ENCODE measurements at regions not wholly inside any gene's neighbourhood (a gene's known extent, or its start where the extent isn't known, plus 50 kb on each side); places are given as distances from the start of the nearest gene placed in this dataset.

GRCh38 chr11:115715251-115715770 lies 211.1 kb upstream of the CADM1 start:
- Histone ChIP-seq H3K4me3 (ENCODE audit: low read length) (no peak overlapping the region), H3K9me3 (ENCODE audit: control insufficient read depth, low read depth, low read length) (no peaks in the 10 kb centered on the region), H3K4me1 (ENCODE audit: control insufficient read depth, low read depth, low read length) (peaks cover 6% of the 10 kb centered on the region), H3K9ac (ENCODE audit: low read length) (no peak overlapping the region), H3K36me3 (ENCODE audit: control insufficient read depth, low read depth, low read length) (no peaks in the 10 kb centered on the region), H3K27me3 (ENCODE audit: control insufficient read depth, insufficient read depth, low read length) (no peaks in the 10 kb centered on the region), H3K27ac (ENCODE audit: low read length) (no peak overlapping the region)

GRCh38 chr11:115712296-115712695 lies 208.1 kb upstream of the CADM1 start:
- H3K4me1 ChIP-seq (ENCODE audit: control insufficient read depth, low read depth, low read length), result peaks cover 6% of the 10 kb centered on the region

GRCh38 chr11:115710980-115711379 lies 206.8 kb upstream of the CADM1 start:
- no peak overlapping the region for H3K9ac ChIP-seq (ENCODE audit: low read length)
- no peak overlapping the region for H3K27ac ChIP-seq (ENCODE audit: low read length)

More at GRCh38 chr11:115712296-115712695, 208.1 kb upstream of the CADM1 start:
- Histone ChIP-seq H3K4me3 (ENCODE audit: low read length) (no peak overlapping the region), H3K27me3 (ENCODE audit: control insufficient read depth, insufficient read depth, low read length) (no peaks in the 10 kb centered on the region), H3K36me3 (ENCODE audit: control insufficient read depth, low read depth, low read length) (no peaks in the 10 kb centered on the region), H3K9ac (ENCODE audit: low read length) (no peak overlapping the region), H3K27ac (ENCODE audit: low read length) (no peak overlapping the region), H3K9me3 (ENCODE audit: control insufficient read depth, low read depth, low read length) (no peaks in the 10 kb centered on the region)

GRCh38 chr11:115710426-115710825 lies 206.2 kb upstream of the CADM1 start:
- Histone ChIP-seq H3K4me1 (ENCODE audit: control insufficient read depth, low read depth, low read length) (no peaks in the 10 kb centered on the region), H3K9ac (ENCODE audit: low read length) (no peak overlapping the region), H3K9me3 (ENCODE audit: control insufficient read depth, low read depth, low read length) (no peaks in the 10 kb centered on the region), H3K36me3 (ENCODE audit: control insufficient read depth, low read depth, low read length) (no peaks in the 10 kb centered on the region), H3K27ac (ENCODE audit: low read length) (no peak overlapping the region), H3K4me3 (ENCODE audit: low read length) (no peak overlapping the region), H3K27me3 (ENCODE audit: control insufficient read depth, insufficient read depth, low read length) (no peaks in the 10 kb centered on the region)

More at GRCh38 chr11:115710980-115711379, 206.8 kb upstream of the CADM1 start:
- Histone ChIP-seq H3K36me3 (ENCODE audit: control insufficient read depth, low read depth, low read length) (no peaks in the 10 kb centered on the region), H3K27me3 (ENCODE audit: control insufficient read depth, insufficient read depth, low read length) (no peaks in the 10 kb centered on the region), H3K4me1 (ENCODE audit: control insufficient read depth, low read depth, low read length) (no peaks in the 10 kb centered on the region), H3K9me3 (ENCODE audit: control insufficient read depth, low read depth, low read length) (no peaks in the 10 kb centered on the region), H3K4me3 (ENCODE audit: low read length) (no peak overlapping the region)

- Histone ChIP-seq H3K36me3 (ENCODE audit: control insufficient read depth, low read depth, low read length) (no peaks in the 10 kb centered on the region), H3K4me1 (ENCODE audit: control insufficient read depth, low read depth, low read length) (no peaks in the 10 kb centered on the region), H3K9me3 (ENCODE audit: control insufficient read depth, low read depth, low read length) (no peaks in the 10 kb centered on the region), H3K27me3 (ENCODE audit: control insufficient read depth, insufficient read depth, low read length) (no peaks in the 10 kb centered on the region), H3K9ac (ENCODE audit: low read length) (no peak overlapping the region), H3K4me3 (ENCODE audit: low read length) (no peak overlapping the region), H3K27ac (ENCODE audit: low read length) (no peak overlapping the region)
These were observed 205.1 kb upstream of the CADM1 start for GRCh38 chr11:115709297-115709696.

- Histone ChIP-seq H3K27me3 (ENCODE audit: control insufficient read depth, insufficient read depth, low read length) (no peaks in the 10 kb centered on the region), H3K4me1 (ENCODE audit: control insufficient read depth, low read depth, low read length) (no peaks in the 10 kb centered on the region), H3K4me3 (ENCODE audit: low read length) (no peak overlapping the region), H3K27ac (ENCODE audit: low read length) (no peak overlapping the region), H3K9me3 (ENCODE audit: control insufficient read depth, low read depth, low read length) (no peaks in the 10 kb centered on the region), H3K36me3 (ENCODE audit: control insufficient read depth, low read depth, low read length) (no peaks in the 10 kb centered on the region), H3K9ac (ENCODE audit: low read length) (no peak overlapping the region)
These were observed 203.1 kb upstream of the CADM1 start for GRCh38 chr11:115707180-115707905.

- Histone ChIP-seq H3K36me3 (ENCODE audit: control insufficient read depth, low read depth, low read length) (no peaks in the 10 kb centered on the region), H3K4me3 (ENCODE audit: low read length) (no peak overlapping the region), H3K9ac (ENCODE audit: low read length) (no peak overlapping the region), H3K9me3 (ENCODE audit: control insufficient read depth, low read depth, low read length) (no peaks in the 10 kb centered on the region), H3K4me1 (ENCODE audit: control insufficient read depth, low read depth, low read length) (no peaks in the 10 kb centered on the region), H3K27ac (ENCODE audit: low read length) (no peak overlapping the region), H3K27me3 (ENCODE audit: control insufficient read depth, insufficient read depth, low read length) (no peaks in the 10 kb centered on the region)
These were observed 202.5 kb upstream of the CADM1 start for GRCh38 chr11:115706626-115707135.

GRCh38 chr11:115705200-115705599 lies 201.0 kb upstream of the CADM1 start:
- H3K27ac ChIP-seq (ENCODE audit: low read length), result no peak overlapping the region
- H3K4me3 ChIP-seq (ENCODE audit: low read length), result no peak overlapping the region
- H3K36me3 ChIP-seq (ENCODE audit: control insufficient read depth, low read depth, low read length), result no peaks in the 10 kb centered on the region
- H3K9ac ChIP-seq (ENCODE audit: low read length), result no peak overlapping the region
- H3K9me3 ChIP-seq (ENCODE audit: control insufficient read depth, low read depth, low read length), result no peaks in the 10 kb centered on the region
- H3K4me1 ChIP-seq (ENCODE audit: control insufficient read depth, low read depth, low read length), result no peaks in the 10 kb centered on the region
- H3K27me3 ChIP-seq (ENCODE audit: control insufficient read depth, insufficient read depth, low read length), result no peaks in the 10 kb centered on the region

- no peak overlapping the region for H3K4me3 ChIP-seq (ENCODE audit: low read length)
- H3K36me3 ChIP-seq (ENCODE audit: control insufficient read depth, low read depth, low read length), result no peaks in the 10 kb centered on the region
- H3K9ac ChIP-seq (ENCODE audit: low read length), result no peak overlapping the region
- no peaks in the 10 kb centered on the region for H3K9me3 ChIP-seq (ENCODE audit: control insufficient read depth, low read depth, low read length)
- H3K27me3 ChIP-seq (ENCODE audit: control insufficient read depth, insufficient read depth, low read length), result no peaks in the 10 kb centered on the region
- no peak overlapping the region for H3K27ac ChIP-seq (ENCODE audit: low read length)
- no peaks in the 10 kb centered on the region for H3K4me1 ChIP-seq (ENCODE audit: control insufficient read depth, low read depth, low read length)
These were observed 197.0 kb upstream of the CADM1 start for GRCh38 chr11:115700981-115701875.

- Histone ChIP-seq H3K4me1 (ENCODE audit: control insufficient read depth, low read depth, low read length) (peaks cover 4% of the 10 kb centered on the region), H3K9me3 (ENCODE audit: control insufficient read depth, low read depth, low read length) (no peaks in the 10 kb centered on the region), H3K27me3 (ENCODE audit: control insufficient read depth, insufficient read depth, low read length) (no peaks in the 10 kb centered on the region), H3K36me3 (ENCODE audit: control insufficient read depth, low read depth, low read length) (no peaks in the 10 kb centered on the region), H3K27ac (ENCODE audit: low read length) (no peak overlapping the region), H3K4me3 (ENCODE audit: low read length) (no peak overlapping the region), H3K9ac (ENCODE audit: low read length) (no peak overlapping the region)
These were observed 196.3 kb upstream of the CADM1 start for GRCh38 chr11:115700496-115700895.

- no peak overlapping the region for H3K4me3 ChIP-seq (ENCODE audit: low read length)
- H3K9ac ChIP-seq (ENCODE audit: low read length), result no peak overlapping the region
- H3K27me3 ChIP-seq (ENCODE audit: control insufficient read depth, insufficient read depth, low read length), result no peaks in the 10 kb centered on the region
- no peak overlapping the region for H3K27ac ChIP-seq (ENCODE audit: low read length)
- peaks cover 4% of the 10 kb centered on the region for H3K4me1 ChIP-seq (ENCODE audit: control insufficient read depth, low read depth, low read length)
- no peaks in the 10 kb centered on the region for H3K36me3 ChIP-seq (ENCODE audit: control insufficient read depth, low read depth, low read length)
- no peaks in the 10 kb centered on the region for H3K9me3 ChIP-seq (ENCODE audit: control insufficient read depth, low read depth, low read length)
These were observed 195.5 kb upstream of the CADM1 start for GRCh38 chr11:115699733-115700132.

Data from iPS-18a (cell line).